PFSK-1 (cell line): ENCODE measurements at regions not wholly inside any gene's neighbourhood (a gene's known extent, or its start where the extent isn't known, plus 50 kb on each side); places are given as distances from the start of the nearest gene placed in this dataset.

ENCODE experiments used
- FOXP2 ChIP-seq: optimal IDR thresholded peaks from 2 replicates; pipeline ENCODE3; 2011; ENCODE audit warnings: borderline replicate concordance, control low read depth, inconsistent platforms; ENCODE audit not compliant: insufficient read depth; ENCODE audit errors: extremely low read length, extremely low read depth
- POLR2AphosphoS5 ChIP-seq: IDR thresholded peaks from 2 replicates; pipeline ENCODE4 v1.6.1; 2012; ENCODE audit warnings: low read depth, mild to moderate bottlenecking, control low read depth, low read length, moderate library complexity
- SIN3A ChIP-seq: IDR thresholded peaks from 2 replicates; pipeline ENCODE4 v1.6.1; 2012; ENCODE audit warnings: mild to moderate bottlenecking, low read length, moderate library complexity, borderline replicate concordance; ENCODE audit not compliant: insufficient read depth
- TAF1 ChIP-seq: IDR thresholded peaks from 2 replicates; pipeline ENCODE4 v1.6.1; 2012; ENCODE audit warnings: low read length, control low read depth, borderline replicate concordance; ENCODE audit not compliant: insufficient read depth
- TF ChIP-seq, protein P1 (sequence below), 2 experiments: IDR thresholded peaks; 2 replicates each; pipeline versions ENCODE4 v1.6.1 to v1.8.0; 2011 to 2012; ENCODE audit warnings: low read depth in 2 of 2, low read length in 2 of 2, control low read depth in 1 of 2, inconsistent platforms in 1 of 2, mild to moderate bottlenecking in 1 of 2, moderate library complexity in 1 of 2; ENCODE audit not compliant: insufficient read depth in 1 of 2

DNA sequence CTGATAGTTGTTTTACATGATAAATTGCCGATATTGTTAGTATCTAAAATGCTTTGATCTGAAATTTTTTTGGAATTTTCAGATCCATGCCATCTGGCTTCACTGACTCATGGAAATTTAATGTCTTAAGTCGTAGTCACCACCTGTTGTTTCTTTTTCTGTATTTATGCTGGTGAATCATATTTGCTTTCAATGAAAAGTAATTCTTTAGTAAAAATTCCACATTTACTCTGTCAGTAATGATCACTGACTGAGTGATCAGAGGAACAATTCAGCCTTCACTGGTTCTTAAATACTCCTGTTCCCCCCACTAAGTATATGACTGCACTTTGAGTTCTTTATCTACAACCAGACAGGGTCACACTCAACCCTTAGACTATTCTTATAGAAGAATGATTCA is 185.6 kb upstream of the NRIP1 start:
- no peak for TF ChIP-seq POLR2AphosphoS5
- TF ChIP-seq, protein P1, sequence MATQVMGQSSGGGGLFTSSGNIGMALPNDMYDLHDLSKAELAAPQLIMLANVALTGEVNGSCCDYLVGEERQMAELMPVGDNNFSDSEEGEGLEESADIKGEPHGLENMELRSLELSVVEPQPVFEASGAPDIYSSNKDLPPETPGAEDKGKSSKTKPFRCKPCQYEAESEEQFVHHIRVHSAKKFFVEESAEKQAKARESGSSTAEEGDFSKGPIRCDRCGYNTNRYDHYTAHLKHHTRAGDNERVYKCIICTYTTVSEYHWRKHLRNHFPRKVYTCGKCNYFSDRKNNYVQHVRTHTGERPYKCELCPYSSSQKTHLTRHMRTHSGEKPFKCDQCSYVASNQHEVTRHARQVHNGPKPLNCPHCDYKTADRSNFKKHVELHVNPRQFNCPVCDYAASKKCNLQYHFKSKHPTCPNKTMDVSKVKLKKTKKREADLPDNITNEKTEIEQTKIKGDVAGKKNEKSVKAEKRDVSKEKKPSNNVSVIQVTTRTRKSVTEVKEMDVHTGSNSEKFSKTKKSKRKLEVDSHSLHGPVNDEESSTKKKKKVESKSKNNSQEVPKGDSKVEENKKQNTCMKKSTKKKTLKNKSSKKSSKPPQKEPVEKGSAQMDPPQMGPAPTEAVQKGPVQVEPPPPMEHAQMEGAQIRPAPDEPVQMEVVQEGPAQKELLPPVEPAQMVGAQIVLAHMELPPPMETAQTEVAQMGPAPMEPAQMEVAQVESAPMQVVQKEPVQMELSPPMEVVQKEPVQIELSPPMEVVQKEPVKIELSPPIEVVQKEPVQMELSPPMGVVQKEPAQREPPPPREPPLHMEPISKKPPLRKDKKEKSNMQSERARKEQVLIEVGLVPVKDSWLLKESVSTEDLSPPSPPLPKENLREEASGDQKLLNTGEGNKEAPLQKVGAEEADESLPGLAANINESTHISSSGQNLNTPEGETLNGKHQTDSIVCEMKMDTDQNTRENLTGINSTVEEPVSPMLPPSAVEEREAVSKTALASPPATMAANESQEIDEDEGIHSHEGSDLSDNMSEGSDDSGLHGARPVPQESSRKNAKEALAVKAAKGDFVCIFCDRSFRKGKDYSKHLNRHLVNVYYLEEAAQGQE (IDR thresholded peaks at IDR 0.05; ENCODE audit: insufficient read depth in 1 of 2, low read depth in 2 of 2, low read length in 2 of 2), result no peak
- TF ChIP-seq SIN3A, result no peak
- TF ChIP-seq TAF1, result no peak
- no peak for TF ChIP-seq FOXP2
